ENCODE measurements at regions not wholly inside any gene's neighbourhood (a gene's known extent, or its start where the extent isn't known, plus 50 kb on each side); places are given as distances from the start of the nearest gene placed in this dataset.

DNA sequence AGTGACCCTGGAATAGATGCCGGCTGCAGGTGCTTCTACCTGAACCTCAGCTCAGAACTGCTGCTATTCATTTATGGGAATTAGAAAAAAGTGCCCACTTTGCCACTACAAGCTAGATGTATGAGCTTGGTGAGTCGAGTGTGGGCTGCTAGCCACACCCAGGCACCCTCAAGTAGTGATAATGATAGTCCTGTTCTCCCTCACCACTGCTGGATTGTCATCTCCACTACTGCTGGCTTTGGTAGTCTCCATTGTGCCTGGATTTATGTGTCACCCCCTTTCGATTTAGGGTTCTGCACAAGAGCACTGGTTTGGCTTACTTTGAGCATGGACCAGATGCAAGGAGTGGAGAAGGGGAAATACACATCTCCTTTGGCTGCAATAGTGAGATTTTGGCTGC lies 73.0 kb upstream of the N4BP1 start:
- ChIA-PET CTCF (no interaction called here), POLR2A (no interaction called here)
- intact Hi-C loops (cut with micrococcal nuclease): no loop called here
- Histone ChIP-seq H3K27me3 (replicated peaks in 1 of 4; ENCODE audit: control extremely low read depth in 1 of 4, control insufficient read depth in 3 of 4, insufficient read depth in 4 of 4, low read length in 3 of 4) (peaks cover 0 to 6% (median 4%) of the 10 kb centered on the region in 4 experiments), H3K4me2 (replicated peaks; ENCODE audit: low read depth, low read length, poor library complexity, severe bottlenecking) (no peak overlapping the region), H3K4me3 (ENCODE audit: control extremely low read depth in 1 of 5, extremely low read depth in 1 of 5, insufficient read depth in 1 of 5, low read depth in 2 of 5, low read length in 4 of 5) (no peak overlapping the region), H3K9ac (ENCODE audit: low read length) (no peak overlapping the region), H3K36me3 (replicated peaks in 1 of 2; ENCODE audit: control extremely low read depth in 1 of 2, control insufficient read depth in 1 of 2, extremely low read depth in 1 of 2, insufficient read depth in 2 of 2, low read length in 1 of 2) (no peaks in the 10 kb centered on the region), H3K4me1 (ENCODE audit: control insufficient read depth in 2 of 2, insufficient read depth in 2 of 2, low read length in 2 of 2) (no peaks in the 10 kb centered on the region), H4K20me1 (ENCODE audit: control insufficient read depth, insufficient read depth, low read length, poor library complexity, severe bottlenecking) (no peaks in the 10 kb centered on the region), H3K79me2 (ENCODE audit: control insufficient read depth, insufficient read depth, low read length) (no peaks in the 10 kb centered on the region), H2AFZ (ENCODE audit: insufficient read depth, low read depth, low read length, poor library complexity, severe bottlenecking) (no peak overlapping the region), H3K27ac (ENCODE audit: low read length in 2 of 2) (no peak overlapping the region), H3K9me3 (ENCODE audit: control extremely low read depth in 1 of 3, control insufficient read depth in 2 of 3, insufficient read depth in 1 of 3, low read length in 2 of 3) (no peaks in the 10 kb centered on the region)
- H3K27ac Mint-ChIP-seq: no peak overlapping the region
- DNase-seq: no peak
- H3K4me1 Mint-ChIP-seq: no peaks in the 10 kb centered on the region
- ATAC-seq (ENCODE audit: low read depth): no peak
- 90% methylated on average over 3 of the region's 3 CpGs for WGBS (ENCODE audit: insufficient coverage)
- peaks cover 2% of the 10 kb centered on the region for H3K9me3 Mint-ChIP-seq (ENCODE audit: insufficient read depth)
- peaks cover 47% of the 10 kb centered on the region for H3K27me3 Mint-ChIP-seq
- no peak overlapping the region for H3K4me3 Mint-ChIP-seq
- TF ChIP-seq, protein P1, sequence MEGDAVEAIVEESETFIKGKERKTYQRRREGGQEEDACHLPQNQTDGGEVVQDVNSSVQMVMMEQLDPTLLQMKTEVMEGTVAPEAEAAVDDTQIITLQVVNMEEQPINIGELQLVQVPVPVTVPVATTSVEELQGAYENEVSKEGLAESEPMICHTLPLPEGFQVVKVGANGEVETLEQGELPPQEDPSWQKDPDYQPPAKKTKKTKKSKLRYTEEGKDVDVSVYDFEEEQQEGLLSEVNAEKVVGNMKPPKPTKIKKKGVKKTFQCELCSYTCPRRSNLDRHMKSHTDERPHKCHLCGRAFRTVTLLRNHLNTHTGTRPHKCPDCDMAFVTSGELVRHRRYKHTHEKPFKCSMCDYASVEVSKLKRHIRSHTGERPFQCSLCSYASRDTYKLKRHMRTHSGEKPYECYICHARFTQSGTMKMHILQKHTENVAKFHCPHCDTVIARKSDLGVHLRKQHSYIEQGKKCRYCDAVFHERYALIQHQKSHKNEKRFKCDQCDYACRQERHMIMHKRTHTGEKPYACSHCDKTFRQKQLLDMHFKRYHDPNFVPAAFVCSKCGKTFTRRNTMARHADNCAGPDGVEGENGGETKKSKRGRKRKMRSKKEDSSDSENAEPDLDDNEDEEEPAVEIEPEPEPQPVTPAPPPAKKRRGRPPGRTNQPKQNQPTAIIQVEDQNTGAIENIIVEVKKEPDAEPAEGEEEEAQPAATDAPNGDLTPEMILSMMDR (IDR thresholded peaks at IDR 0.05): no peak
- no peak for TF ChIP-seq EZH2 (IDR thresholded peaks at IDR 0.05; ENCODE audit: borderline replicate concordance, insufficient read depth, low read depth, low read length, poor library complexity, severe bottlenecking)

DNA sequence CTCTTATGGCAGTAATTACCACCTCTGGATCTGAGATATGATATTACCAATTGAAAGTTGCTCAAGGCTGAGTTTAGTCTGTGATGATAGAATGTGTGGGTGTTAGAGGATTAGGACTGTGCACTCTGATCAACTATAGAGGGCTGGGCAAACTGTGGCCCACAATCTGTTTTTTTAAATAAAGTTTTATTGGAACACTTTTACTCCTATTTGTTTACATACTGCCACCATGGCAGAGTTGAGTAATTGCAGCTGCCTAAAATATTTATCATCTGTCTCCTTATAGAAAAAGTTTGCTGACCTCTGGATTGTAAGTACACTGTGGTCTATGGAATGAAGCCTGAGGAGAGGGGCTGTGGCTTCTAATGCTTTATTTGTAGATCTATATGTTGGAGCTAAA lies 71.5 kb upstream of the N4BP1 start:
- no peaks in the 10 kb centered on the region for H3K4me1 Mint-ChIP-seq
- no peak overlapping the region for H3K4me3 Mint-ChIP-seq
- H3K27ac ChIP-seq (ENCODE audit: low read length in 2 of 2): no peak overlapping the region
- no peak overlapping the region for H3K4me2 ChIP-seq (replicated peaks; ENCODE audit: low read depth, low read length, poor library complexity, severe bottlenecking)
- H3K27me3 ChIP-seq (replicated peaks in 1 of 4; ENCODE audit: control extremely low read depth in 1 of 4, control insufficient read depth in 3 of 4, insufficient read depth in 4 of 4, low read length in 3 of 4): peaks cover 0 to 3% (median 3%) of the 10 kb centered on the region in 4 experiments
- H3K27ac Mint-ChIP-seq: no peak overlapping the region
- no peak for DNase-seq
- H3K9me3 Mint-ChIP-seq (ENCODE audit: insufficient read depth): peaks cover 2% of the 10 kb centered on the region
- intact Hi-C loops (cut with micrococcal nuclease): no loop called here
- ChIA-PET POLR2A (no interaction called here), CTCF (no interaction called here)
- peaks cover 41% of the 10 kb centered on the region for H3K27me3 Mint-ChIP-seq
- no peaks in the 10 kb centered on the region for H3K4me1 ChIP-seq (ENCODE audit: control insufficient read depth in 2 of 2, insufficient read depth in 2 of 2, low read length in 2 of 2)
- no peaks in the 10 kb centered on the region for H3K79me2 ChIP-seq (ENCODE audit: control insufficient read depth, insufficient read depth, low read length)
- ATAC-seq (ENCODE audit: low read depth): no peak
- H2AFZ ChIP-seq (ENCODE audit: insufficient read depth, low read depth, low read length, poor library complexity, severe bottlenecking): no peak overlapping the region
- H3K9me3 ChIP-seq (ENCODE audit: control extremely low read depth in 1 of 3, control insufficient read depth in 2 of 3, insufficient read depth in 1 of 3, low read length in 2 of 3): no peaks in the 10 kb centered on the region
- H3K4me3 ChIP-seq (ENCODE audit: control extremely low read depth in 1 of 5, extremely low read depth in 1 of 5, insufficient read depth in 1 of 5, low read depth in 2 of 5, low read length in 4 of 5): no peak overlapping the region
- H3K36me3 ChIP-seq (replicated peaks in 1 of 2; ENCODE audit: control extremely low read depth in 1 of 2, control insufficient read depth in 1 of 2, extremely low read depth in 1 of 2, insufficient read depth in 2 of 2, low read length in 1 of 2): no peaks in the 10 kb centered on the region
- no peaks in the 10 kb centered on the region for H4K20me1 ChIP-seq (ENCODE audit: control insufficient read depth, insufficient read depth, low read length, poor library complexity, severe bottlenecking)
- no peak overlapping the region for H3K9ac ChIP-seq (ENCODE audit: low read length)
- no peak for TF ChIP-seq EZH2 (IDR thresholded peaks at IDR 0.05; ENCODE audit: borderline replicate concordance, insufficient read depth, low read depth, low read length, poor library complexity, severe bottlenecking)
- TF ChIP-seq, protein P1 (IDR thresholded peaks at IDR 0.05): no peak

Data from B cell (primary cell).